Thyroid gland (tissue), 4 donors: ENCODE measurements at regions not wholly inside any gene's neighbourhood (a gene's known extent, or its start where the extent isn't known, plus 50 kb on each side); places are given as distances from the start of the nearest gene placed in this dataset.
"Not testable (repeated sequence)": the region's sequence is repeated elsewhere in the genome, so short reads cannot be mapped to it uniquely, and the experiment has no call there.

Experiments used
- DNase-seq, 2 donors: peaks; one replicate each; pipeline ENCODE4 v3.0.0-alpha.2; 2019
- H3K27ac ChIP-seq, 3 donors: fragments of 200-600 bp; sonication (generic); 1 replicate in 2 of 3; 2 replicates in 1 of 3; pipeline ENCODE4 v1.5.1; 2016 to 2019; ENCODE audit warnings: mild to moderate bottlenecking in 1 of 3, moderate library complexity in 1 of 3
- H3K27me3 ChIP-seq: fragments of 200-600 bp; sonication (generic); one replicate; pipeline ENCODE4 v1.5.1; 2019
- H3K36me3 ChIP-seq, 2 donors: fragments of 200-600 bp; sonication (generic); one replicate each; pipeline ENCODE4 v1.5.1; 2016 to 2019
- H3K4me1 ChIP-seq, 2 donors: fragments of 200-600 bp; sonication (generic); one replicate each; pipeline ENCODE4 v1.5.1; 2017 to 2019
- H3K4me3 ChIP-seq, 3 donors: fragments of 200-600 bp; sonication (generic); replicated peaks in 1 of 3; 1 replicate in 2 of 3; 2 replicates in 1 of 3; pipeline ENCODE4 v1.5.1; 2016; ENCODE audit warnings: mild to moderate bottlenecking in 1 of 3
- H3K9me3 ChIP-seq: fragments of 200-600 bp; sonication (generic); one replicate; pipeline ENCODE4 v1.5.1; 2017
- POLR2A ChIP-seq, 2 donors: fragments of 450-650 bp; IDR thresholded peaks; one replicate each; pipeline ENCODE4 v1.6.1; 2017; ENCODE audit warnings: antibody characterized with exemption in 2 of 2, mild to moderate bottlenecking in 2 of 2, moderate library complexity in 1 of 2
- WGBS, 2 donors: methylation state at CpG; one replicate each; pipeline ENCODE4 v1.1.5; 2017; 5-methylcytosine and 5-hydroxymethylcytosine counted together
- intact Hi-C: fragments of 100-400 bp; cut with DNase I; formaldehyde crosslinking; loops from one replicate; pipeline ENCODE4 v1.15.1; 2023
- TF ChIP-seq, protein P1 (sequence below), 6 experiments: fragments of 200-600 bp in 3 of 6; fragments of 450-650 bp in 3 of 6; sonication (generic) in 3 of 6; IDR thresholded peaks; one replicate each; pipeline ENCODE4 v1.5.1; 2016 to 2019; ENCODE audit warnings: antibody characterized with exemption in 6 of 6, mild to moderate bottlenecking in 2 of 6, inconsistent platforms in 1 of 6, moderate library complexity in 1 of 6

DNA sequence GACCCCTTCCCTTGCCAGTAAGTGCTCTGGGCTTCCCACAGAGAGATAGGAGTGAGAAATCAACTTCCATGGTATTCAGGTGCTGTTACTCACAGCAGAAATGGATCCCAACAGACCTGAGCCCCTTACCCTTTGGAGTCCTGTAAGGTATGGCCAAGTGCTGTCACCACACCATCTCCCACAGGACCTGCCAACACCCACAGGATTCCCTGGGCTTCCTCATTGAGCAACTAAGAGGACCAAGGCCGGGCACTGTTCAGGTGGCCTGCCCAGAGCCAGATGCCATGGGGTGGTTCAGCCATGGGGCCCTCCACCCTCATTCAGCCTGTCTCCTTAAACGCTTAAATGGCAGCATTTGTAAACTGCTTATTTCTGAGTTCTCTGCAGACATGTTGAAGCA, 166.2 kb downstream of the TRIM43 start:
- no peaks in the 10 kb centered on the region for H3K9me3 ChIP-seq

DNA sequence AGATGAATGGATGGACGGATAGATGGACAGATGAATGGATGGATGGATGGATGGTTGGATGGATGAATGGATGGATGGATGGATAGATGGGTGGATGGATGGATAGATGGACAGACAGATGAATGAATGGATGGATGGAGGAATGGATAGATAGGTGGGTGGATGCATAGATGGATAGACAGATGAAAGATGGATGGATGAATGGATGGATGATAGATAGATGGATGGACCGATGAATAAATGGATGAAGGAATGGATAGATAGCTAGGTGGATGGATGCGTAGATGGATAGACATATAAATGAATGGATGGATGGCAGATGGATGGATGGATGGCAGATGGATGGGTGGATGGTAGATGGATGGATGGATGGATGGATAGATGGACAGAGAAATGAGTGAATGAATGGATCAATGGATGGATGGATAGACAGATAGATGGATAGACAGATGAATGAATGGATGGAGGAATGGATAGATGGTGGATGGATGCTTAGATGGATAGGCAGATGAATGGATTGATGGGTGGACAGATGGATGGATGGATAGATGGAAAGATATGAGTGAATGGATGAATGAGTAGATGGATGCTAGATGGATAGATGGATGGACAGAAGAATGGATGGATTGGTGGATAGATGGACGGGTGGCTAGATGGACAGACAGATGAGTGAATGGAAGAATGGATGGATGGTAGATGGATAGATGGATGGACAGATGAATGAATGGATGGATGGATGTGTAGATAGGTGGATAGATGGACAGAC, 167.9 kb downstream of the TRIM43 start:
- Histone ChIP-seq H3K27ac (no peak overlapping the region), H3K27me3 (no peaks in the 10 kb centered on the region), H3K4me3 (no peak overlapping the region), H3K4me1 (no peaks in the 10 kb centered on the region), H3K9me3 (no peaks in the 10 kb centered on the region), H3K36me3 (no peaks in the 10 kb centered on the region)
- TF ChIP-seq, protein P1, sequence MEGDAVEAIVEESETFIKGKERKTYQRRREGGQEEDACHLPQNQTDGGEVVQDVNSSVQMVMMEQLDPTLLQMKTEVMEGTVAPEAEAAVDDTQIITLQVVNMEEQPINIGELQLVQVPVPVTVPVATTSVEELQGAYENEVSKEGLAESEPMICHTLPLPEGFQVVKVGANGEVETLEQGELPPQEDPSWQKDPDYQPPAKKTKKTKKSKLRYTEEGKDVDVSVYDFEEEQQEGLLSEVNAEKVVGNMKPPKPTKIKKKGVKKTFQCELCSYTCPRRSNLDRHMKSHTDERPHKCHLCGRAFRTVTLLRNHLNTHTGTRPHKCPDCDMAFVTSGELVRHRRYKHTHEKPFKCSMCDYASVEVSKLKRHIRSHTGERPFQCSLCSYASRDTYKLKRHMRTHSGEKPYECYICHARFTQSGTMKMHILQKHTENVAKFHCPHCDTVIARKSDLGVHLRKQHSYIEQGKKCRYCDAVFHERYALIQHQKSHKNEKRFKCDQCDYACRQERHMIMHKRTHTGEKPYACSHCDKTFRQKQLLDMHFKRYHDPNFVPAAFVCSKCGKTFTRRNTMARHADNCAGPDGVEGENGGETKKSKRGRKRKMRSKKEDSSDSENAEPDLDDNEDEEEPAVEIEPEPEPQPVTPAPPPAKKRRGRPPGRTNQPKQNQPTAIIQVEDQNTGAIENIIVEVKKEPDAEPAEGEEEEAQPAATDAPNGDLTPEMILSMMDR (IDR thresholded peaks at IDR 0.05): no peak
- no peak for TF ChIP-seq POLR2A (IDR thresholded peaks at IDR 0.05)
- WGBS, 2 donors: 88 to 92% methylated on average over 4 of the region's 4 CpGs
- intact Hi-C loops: no loop called here
- DNase-seq: no peak

More for the DNA sequence above, 166.2 kb downstream of the TRIM43 start:
- TF ChIP-seq POLR2A (IDR thresholded peaks at IDR 0.05): no peak
- TF ChIP-seq, protein P1 (IDR thresholded peaks at IDR 0.05): no peak
- Histone ChIP-seq H3K4me3 (no peak overlapping the region), H3K4me1 (no peaks in the 10 kb centered on the region), H3K36me3 (no peaks in the 10 kb centered on the region), H3K27me3 (no peaks in the 10 kb centered on the region), H3K27ac (no peak overlapping the region)
- intact Hi-C loops: no loop called here
- no peak for DNase-seq
- WGBS, 2 donors: 50 to 70% methylated on average over 2 of the region's 2 CpGs

DNA sequence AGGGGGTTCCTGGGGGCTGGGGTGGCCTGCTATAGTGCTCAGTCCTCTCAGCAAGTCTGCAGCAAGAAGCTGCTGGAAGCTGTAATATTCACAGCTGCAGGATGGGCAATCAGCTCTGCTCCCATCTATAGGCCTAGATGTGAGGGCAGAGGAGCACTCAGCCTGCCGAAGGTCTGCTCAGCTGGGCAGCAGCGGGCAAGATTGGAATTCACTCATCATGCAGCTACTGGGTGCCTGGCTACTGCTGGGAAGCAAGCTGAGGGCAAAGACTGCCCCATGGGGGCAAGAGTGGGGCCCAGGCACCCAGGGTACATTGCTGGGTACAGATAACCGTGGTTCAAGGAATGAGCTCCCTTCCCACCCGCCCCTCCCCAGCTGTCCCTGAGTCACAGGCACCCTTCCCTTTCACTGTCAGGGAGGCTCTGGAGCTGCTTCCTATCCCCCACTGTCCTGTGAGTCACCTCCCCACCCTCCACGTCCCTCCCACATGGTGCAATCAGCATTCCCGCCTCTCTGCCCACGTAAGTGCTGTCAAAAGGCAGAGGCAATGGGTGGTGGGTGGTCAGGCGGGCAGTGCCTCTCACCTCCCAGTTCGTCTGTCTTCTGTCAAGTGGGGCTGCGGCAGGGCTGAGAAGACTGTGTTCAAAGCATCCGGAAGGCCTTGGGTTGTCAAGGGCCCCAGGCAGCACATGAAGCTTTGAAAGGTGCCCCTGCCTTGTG, 169.2 kb downstream of the TRIM43 start:
- H3K27me3 ChIP-seq: no peaks in the 10 kb centered on the region
- H3K4me1 ChIP-seq: no peaks in the 10 kb centered on the region
- no peak for TF ChIP-seq POLR2A (IDR thresholded peaks at IDR 0.05)
- TF ChIP-seq, protein P1 (IDR thresholded peaks at IDR 0.05): no peak
- WGBS, 2 donors: 62 to 63% methylated on average over 9 to 11 of the region's 11 CpGs
- no peak overlapping the region for H3K4me3 ChIP-seq
- no peaks in the 10 kb centered on the region for H3K9me3 ChIP-seq
- intact Hi-C loops: no loop called here
- peak; percentile 25 to 43 for DNase-seq
- no peak overlapping the region for H3K27ac ChIP-seq
- no peaks in the 10 kb centered on the region for H3K36me3 ChIP-seq

DNA sequence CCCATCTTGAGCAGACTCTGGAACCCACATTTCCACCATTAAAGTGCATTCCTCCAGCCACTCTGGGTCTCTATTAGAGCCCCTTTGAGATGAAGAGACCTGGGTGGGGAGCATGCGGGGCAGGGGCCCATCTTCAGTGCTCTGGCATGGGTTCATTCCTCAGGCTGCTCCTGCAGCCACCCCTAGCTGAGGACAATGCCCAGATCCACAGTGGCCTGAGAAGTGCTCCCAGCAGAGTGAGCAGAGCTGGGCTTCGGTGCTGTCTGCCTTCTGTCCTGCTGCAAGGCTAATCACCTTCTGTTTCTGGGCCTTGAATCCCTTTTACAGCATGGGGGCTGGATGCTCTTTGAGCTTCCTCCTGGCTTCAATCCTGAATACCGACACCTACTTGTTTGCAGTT, 169.8 kb downstream of the TRIM43 start:
- DNase-seq: no peak
- Histone ChIP-seq H3K4me3 (no peak overlapping the region), H3K9me3 (no peaks in the 10 kb centered on the region), H3K4me1 (no peaks in the 10 kb centered on the region), H3K36me3 (no peaks in the 10 kb centered on the region), H3K27ac (no peak overlapping the region), H3K27me3 (no peaks in the 10 kb centered on the region)
- WGBS, 2 donors: 74 to 78% methylated on average over 3 of the region's 3 CpGs
- TF ChIP-seq, protein P1 (IDR thresholded peaks at IDR 0.05): no peak
- no peak for TF ChIP-seq POLR2A (IDR thresholded peaks at IDR 0.05)
- intact Hi-C loops: no loop called here

- H3K4me3 ChIP-seq, DNase-seq, H3K4me1 ChIP-seq, H3K27ac ChIP-seq, H3K36me3 ChIP-seq, H3K9me3 ChIP-seq, intact Hi-C loops, H3K27me3 ChIP-seq: not testable (repeated sequence)
- 89 to 92% methylated on average over 16 to 20 of the region's 21 CpGs for WGBS, 2 donors
Observed at GRCh38 chr2:95762023-95763021, 170.5 kb downstream of the TRIM43 start.

DNA sequence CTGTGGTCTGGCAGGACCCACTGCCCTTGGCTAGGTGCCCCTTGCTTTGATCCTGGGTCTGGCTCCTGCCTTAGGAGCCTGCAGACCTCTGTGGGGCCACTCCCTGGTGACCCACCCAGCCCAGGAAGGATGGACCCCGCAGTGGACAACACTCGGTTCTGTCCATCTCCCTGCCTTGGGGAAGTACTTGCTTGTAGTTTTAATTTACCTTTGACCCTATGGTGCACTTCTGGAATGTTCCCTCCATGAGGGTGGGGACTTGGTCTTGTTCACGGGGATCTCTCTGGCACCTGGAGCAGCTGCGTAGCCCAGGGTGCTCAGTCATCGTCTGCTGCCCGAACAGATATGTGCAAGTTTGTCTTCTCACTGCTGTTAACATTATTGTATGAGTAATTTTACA, 171.3 kb downstream of the TRIM43 start:
- H3K36me3 ChIP-seq, H3K27me3 ChIP-seq, H3K4me3 ChIP-seq, H3K27ac ChIP-seq, H3K9me3 ChIP-seq, H3K4me1 ChIP-seq, DNase-seq, intact Hi-C loops: not testable (repeated sequence)
- WGBS, 2 donors: 78 to 94% methylated on average over 5 to 6 of the region's 6 CpGs

- 77 to 94% methylated on average over 5 to 6 of the region's 6 CpGs for WGBS, 2 donors
- H3K9me3 ChIP-seq, intact Hi-C loops, H3K4me3 ChIP-seq, H3K27ac ChIP-seq, H3K27me3 ChIP-seq, H3K4me1 ChIP-seq, H3K36me3 ChIP-seq, DNase-seq: not testable (repeated sequence)
Observed at GRCh38 chr2:95764966-95765365, 173.2 kb downstream of the TRIM43 start.
